ENCODE measurements at regions not wholly inside any gene's neighbourhood (a gene's known extent, or its start where the extent isn't known, plus 50 kb on each side); places are given as distances from the start of the nearest gene placed in this dataset.

DNA sequence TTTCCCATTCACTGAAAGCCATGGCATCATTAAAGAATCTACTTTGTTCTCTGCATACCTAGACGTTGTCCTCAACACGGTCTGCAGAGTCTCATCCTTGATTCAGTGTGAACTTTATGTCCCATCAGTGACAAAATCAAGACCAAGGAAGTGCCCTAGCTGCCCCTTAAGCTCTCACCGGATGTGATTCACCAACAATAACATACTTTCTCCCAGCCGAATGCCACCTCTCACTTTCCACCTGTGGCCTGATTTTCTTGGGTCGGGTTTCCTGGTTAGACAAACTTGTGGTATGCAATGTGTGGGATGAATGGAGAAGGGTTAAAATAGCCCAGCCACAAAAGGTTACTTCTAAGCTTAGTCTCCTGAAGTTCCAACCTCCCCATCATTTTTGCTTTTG, 145.3 kb upstream of the PAPPA start:
- DNase-seq = no peak

DNA sequence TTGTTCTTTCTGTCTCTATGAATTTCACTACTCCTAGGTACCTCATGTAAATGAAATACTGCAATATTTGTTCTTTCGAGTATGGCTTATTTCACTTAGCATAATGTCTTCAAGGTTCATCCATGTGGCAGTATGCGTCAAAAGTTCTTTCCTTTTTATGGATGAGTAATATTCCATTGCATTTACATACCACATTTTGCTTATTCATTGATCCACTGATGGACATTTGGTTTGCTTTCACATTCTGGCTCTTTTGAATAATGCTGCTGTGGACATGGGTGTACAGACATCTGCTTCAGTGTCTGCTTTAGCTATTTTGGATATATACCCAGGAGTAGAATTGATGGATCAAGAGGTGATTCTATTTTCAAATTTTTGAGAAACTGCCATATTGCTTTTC, 144.2 kb upstream of the PAPPA start:
- DNase-seq = no peak

DNA sequence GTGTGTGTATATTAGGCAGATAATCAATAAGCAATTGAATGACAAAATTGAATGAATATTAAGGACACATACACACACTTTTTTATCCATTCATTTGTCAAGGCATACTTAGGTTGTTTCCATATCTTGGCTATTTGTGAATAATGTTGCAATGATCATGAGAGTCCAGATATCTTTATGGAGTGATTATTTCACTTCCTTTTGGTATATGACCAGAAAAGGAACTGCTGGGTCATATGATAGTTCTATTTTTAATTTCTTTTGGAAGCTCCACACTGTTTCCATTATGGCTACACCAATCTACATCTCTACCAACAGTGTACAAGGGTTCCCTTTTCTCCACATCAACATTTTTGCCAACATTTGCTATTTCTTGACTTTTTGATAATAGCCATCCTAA, 137.7 kb upstream of the PAPPA start:
- no peak for DNase-seq

DNA sequence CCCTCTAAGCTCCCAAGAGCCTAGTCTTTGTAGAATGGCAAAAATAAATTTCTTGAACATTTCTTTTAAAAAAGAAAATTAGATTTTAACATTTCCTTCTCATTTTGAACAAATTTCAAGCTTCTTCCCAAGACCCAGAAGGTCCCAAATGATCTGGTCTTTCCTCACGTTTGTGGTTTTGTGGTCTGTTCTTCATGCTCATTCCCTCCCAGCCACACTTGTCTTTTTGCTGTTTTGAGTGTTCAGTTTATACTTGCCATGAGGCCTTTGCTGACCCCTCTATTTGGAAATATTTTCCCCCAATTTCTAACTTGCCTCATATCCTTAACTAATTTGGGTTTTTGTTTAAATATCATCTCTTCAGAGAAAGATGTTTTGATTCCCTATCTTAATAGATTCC, 133.4 kb upstream of the PAPPA start:
- DNase-seq = no peak

DNA sequence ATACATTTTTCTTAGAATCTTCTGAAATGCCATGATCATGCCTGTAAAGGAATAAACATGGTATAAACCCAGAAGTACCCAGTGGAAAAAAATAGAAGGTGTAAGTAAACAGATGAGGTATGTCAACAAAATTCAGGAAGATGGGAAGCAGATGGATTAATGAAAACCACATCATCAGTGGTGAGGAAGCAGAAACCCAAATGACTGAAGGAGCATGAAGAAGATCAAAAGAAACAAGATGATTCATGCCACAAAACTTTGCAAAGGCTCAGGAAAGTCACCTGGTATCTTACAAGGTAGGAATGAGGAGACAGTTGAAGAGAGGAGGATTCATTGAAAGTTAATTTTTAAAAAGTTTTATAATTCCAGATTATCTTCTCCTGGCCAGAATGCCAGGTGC, 132.8 kb upstream of the PAPPA start:
- DNase-seq = no peak

DNA sequence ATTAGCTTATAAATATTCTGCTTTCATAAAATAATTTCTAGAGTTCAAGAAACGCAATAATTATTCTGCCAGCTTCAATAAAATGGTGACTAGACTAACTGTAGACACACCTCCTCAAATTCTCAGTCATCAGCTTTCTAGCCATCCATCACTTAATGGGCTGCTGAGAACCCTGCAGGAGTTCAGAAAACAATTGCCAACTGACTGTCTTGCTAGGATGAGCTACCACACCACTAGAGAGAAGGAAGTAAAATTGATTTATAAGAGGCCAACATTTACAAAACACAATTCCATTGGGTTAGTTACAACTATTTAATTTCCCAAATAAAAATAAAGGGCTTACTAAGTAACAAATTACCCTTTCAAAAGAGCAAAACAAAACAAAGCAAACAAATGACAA, 126.5 kb upstream of the PAPPA start:
- DNase-seq = no peak

DNA sequence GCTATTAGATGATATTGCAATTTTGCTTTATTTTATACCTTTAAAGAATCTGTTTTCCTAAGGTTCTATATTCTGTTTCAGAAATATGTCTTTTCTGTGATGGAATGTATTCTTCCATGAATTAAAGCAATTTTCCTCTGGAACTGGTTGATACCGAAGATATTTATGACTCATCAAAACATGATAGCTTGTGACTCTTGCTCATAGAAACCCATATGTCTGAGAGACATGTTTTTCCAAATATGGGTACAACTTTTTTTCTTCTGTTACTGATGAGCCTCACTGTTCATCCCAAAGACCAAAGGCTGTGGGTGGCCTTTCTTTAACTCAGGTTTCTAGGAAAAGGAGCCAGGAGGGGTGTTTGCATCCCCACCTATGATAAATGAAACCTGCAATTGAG, 126.1 kb upstream of the PAPPA start:
- no peak for DNase-seq

DNA sequence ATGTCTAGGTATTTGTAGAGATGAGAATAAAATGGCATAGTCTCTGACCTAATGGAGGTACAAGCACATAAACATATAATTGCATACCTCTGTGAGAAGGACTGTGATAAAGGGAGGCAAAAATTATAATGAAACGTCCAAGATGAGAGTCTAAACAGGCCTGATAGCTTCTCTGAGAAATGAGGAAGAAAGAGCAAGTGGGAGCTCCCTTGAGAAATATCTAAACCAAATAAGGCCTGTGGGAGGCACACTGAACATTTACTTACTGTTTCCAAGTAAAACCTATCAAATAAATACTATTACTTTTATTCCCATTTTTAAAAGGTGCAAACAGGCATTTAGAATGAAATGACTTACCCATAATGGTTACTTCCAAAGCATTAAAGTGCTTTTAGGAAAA, 125.6 kb upstream of the PAPPA start:
- DNase-seq = no peak

DNA sequence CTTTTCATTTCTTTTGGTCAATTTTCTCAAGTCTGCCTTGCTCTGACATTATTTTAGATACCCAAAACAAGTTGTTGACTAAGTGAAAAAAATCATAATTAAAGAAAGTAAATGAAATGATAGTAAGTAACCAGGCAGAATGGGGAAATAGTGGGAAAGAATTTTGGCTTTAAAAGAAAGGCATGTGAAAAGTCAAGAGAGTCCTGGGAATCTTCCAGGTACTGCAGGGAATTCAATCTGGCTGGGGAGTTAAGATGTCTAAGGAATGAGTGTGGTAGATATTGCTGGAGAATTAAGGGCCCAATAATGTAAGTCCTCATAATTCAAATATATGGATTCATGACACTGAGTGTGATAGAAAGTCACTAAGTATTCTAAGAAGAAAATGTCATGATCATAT, 123.1 kb upstream of the PAPPA start:
- DNase-seq = no peak

DNA sequence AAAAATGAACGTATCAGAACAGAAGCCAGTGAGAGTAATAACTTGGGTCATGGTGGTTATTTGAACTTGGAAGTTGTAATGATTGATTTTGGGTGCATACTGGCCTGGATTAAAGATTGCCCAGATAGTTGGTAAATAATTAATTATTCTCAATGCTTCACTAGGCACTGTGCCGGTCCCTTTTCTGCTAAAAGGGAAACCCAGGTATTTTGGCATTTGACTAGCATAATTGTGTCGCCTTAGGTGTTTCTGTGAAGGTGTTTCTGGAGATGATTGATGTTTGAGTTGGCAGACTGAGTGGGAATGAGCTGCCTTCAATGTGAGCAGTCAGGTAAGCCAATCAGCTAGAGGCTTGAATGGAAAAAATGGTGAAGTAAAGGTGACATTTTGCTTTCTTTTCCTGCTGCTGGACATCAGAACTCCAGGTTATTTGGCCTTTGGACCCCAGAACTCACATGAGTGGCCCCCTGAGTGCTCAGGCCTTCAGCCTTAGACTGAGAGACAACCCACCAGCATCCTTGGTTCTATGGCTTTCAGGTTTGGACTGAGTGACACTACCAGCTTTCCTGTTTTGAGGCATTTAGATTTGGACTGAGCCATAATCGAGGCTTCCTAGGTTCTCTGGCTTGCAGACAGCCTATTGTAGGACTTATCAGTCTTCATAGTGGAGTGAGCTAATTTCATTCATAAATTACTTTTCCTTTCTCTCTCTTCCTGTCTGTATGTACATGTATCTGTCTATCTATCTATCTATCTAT, 120.7 kb upstream of the PAPPA start:
- DNase-seq = no peak

DNA sequence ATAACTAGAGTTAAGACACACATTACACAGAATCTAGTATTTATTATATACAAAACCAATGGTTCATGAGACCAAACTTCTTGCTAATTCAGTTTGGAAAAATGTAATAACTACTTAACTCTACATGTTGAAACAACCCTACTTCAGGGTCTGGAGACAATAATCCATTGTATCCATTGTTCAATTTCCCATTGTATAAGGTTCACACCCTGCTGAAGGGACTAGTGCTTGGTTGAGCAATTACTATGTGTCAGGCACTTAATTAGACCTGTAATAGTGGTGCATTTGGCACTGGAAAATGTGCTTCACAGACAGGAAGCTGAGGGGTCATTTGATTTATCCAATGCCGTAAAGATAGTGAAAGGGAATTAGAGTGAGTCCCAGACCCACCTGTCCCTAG, 114.3 kb upstream of the PAPPA start:
- DNase-seq = no peak

DNA sequence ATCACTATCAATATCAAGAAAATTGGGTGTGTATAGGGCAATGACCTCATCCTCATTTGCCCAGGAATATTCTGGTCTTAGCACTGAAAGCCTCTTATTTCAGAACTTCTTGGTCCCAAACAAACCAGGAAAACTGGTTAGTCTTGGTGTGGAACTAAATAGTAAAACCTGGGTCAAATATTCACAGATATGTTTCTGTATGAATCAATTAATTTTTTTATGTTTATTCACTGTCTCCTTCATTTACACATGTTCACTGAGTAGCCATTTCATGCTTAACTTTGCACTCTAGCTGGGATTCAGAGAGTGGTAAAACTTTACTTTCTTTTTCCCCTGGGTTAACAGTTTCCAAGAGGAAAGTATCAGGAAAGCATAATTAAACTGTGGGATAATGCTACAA, 113.7 kb upstream of the PAPPA start:
- DNase-seq = no peak

DNA sequence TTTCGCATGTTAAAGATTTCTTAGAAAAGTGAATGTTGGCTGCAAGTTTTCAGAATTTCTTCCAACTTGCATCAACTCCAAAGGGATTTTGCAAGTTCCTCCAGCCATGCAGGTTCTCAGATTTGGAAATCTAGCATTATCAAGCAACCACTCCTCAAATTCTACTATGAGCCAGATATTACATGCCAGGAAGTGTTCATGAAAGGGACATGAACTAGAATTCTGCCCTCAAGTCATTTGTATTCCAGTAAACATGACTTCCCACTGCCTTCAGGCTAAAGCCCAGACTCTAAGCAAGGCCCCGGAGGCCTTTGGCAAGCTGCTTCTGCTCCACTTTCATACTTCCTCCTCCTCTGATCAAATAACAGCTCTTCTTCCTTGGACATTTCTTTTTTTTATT, 111.3 kb upstream of the PAPPA start:
- DNase-seq = no peak

DNA sequence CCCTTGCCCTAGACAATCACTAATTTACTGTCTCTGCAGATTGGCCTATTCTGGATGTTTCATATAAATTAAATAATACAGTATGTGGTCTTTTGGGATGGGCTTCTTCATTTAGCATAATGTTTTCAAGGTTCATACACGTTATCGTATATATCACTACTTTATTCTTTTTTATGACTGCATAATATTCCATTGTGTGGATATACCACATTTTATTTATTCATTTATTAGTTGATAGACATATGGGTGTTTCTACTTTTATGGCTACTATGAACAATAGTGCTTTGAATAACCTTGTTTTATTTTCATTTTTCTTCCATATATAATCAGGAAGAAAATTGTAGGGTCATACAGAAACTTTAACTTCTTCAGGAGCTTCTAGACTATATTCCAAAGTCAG, 108.5 kb upstream of the PAPPA start:
- DNase-seq = no peak

DNA sequence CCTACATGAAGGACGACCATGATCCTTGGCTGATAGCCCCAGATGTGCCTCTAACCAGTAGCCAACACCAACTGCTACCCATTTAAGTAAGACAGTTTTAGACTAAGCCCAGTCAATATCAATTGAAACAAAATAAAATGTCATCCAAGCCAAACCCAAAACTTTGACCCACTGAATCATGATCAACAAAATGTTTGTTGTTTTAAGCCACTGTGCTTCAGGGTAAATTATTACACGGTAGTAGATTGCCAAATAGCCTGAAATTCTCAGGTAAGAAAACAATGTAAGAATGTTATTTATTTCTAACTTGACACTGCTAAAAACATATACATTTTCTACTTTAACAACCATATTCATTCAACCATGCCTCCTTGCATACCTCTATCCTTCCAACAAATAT, 105.5 kb upstream of the PAPPA start:
- no peak for DNase-seq

DNA sequence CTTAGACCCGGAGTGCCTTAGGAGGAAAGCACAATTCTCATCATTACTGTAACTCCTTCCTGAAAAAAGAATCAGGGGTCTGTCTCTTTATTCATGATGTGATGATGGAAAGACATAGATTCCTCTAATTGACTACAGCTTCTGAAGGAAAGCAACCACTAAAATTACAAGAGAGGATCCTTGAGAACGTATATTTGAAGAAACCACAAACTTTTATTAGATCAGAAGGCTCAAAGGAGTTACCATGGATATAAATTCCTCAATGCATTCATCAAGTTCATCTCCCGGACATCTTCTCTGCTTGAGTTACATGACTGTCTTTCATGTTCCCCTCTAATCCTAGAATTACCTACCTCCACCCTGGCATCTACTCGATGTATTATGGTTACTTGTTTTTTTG, 104.1 kb upstream of the PAPPA start:
- no peak for DNase-seq

DNA sequence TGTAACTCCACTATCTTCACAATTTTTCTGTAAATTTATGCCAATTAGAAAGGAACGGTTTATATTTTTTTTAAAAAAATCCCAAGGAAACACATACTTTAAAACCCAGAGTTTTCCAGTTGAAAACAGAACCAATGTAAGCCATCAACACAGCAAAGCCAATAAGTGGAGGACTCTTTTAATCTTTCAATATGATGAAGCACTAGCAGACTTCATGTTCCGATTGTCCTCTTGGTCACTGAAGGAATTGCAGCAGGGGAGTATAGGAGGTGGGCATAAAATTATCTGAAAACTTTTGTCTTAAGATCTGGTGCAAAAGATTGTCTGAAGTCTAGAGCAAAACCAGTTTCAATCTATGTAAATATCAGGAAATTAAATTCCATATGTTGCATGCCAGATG, 102.1 kb upstream of the PAPPA start:
- no peak for DNase-seq

DNA sequence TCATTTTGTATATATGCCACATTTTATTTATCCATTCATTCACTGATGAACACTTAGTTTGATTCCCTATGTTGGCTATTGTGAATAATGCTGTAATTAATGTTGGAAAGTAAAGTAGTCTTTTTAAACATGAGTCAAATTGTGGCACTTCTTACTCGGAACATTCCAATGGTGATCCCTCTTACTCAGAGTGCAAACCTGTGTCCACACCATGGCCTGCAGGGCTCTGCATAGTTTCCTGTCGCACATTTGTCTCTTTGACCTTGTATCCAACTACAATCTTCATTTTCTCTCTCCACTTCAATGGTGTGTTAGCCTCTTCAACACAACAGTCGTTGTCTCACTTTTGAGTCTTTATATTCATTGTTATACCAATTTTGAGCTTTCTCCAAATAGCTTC, 98.1 kb upstream of the PAPPA start:
- no peak for DNase-seq

DNA sequence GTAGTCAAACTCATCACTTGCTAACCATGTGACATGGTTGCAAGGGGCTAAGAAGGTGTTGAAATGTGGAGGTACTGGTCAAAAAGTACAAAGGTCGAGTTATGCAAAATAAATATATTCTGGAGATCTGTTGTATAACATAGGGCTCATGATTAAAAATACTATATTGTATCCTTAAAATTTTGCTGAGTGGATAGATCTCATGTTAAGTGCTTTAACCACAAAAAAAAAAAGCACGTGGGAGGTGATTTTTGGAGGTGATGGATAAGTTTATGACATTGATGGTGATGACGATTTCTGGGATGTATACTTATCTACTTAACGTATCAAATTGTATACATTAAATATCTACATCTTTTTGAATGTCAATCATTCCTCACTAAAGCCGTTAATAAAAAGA, 96.2 kb upstream of the PAPPA start:
- no peak for DNase-seq

DNA sequence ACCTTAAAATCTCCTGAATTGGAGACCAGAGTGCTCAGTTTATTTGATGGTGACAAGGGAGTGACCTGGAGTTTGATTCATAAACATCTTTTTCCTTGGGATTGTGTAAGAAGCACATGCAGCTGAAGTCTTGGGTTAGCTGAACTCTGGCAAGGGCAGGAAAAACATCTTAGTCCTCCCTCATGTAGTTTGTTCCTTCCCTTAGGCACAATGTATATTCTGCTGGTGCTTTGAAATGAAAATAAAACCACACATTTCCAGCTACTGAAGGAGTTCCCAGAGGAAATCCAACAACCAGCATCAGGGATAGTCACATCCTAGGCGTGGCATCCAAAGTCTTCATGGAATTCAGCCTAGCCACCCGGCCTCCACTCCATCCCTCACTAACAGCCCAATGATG, 95.2 kb upstream of the PAPPA start:
- DNase-seq = no peak

DNA sequence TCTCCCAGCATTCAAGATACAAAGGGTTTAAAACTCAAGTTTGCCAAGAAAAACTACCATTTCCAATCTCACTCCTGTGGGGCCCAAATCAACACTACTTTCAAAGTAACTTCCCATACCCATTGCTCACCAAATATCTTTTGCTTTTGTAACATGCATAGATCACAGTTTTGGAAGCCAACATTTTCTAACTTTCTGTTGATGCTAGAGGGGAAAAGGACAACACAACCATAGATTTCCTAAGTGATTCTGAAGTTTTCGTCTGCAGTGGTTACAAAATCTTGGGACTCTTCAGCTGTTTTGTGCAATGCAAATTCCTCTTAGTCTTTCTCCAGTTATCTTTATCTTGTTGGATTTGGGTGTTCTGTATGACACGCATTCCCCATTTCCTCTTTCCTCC, 94.1 kb upstream of the PAPPA start:
- DNase-seq = no peak

DNA sequence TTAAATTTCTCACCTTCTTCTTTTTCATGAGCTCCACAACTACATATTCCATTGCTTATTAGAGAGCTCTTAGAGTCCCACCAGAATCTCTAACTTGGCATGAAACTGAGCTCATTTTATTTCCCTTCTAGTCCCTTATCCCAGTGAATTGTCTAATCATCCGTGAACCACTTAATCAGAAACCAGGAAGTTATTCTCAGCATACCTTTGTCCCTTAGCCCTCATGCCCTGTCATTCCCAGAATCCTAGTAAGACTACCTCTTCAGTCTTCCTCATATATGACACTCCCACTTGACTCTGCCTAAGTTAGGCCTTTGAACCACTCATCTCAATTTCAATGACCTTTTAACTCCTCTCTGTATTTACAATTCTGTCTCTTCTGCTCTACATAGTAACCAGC, 93.0 kb upstream of the PAPPA start:
- no peak for DNase-seq

DNA sequence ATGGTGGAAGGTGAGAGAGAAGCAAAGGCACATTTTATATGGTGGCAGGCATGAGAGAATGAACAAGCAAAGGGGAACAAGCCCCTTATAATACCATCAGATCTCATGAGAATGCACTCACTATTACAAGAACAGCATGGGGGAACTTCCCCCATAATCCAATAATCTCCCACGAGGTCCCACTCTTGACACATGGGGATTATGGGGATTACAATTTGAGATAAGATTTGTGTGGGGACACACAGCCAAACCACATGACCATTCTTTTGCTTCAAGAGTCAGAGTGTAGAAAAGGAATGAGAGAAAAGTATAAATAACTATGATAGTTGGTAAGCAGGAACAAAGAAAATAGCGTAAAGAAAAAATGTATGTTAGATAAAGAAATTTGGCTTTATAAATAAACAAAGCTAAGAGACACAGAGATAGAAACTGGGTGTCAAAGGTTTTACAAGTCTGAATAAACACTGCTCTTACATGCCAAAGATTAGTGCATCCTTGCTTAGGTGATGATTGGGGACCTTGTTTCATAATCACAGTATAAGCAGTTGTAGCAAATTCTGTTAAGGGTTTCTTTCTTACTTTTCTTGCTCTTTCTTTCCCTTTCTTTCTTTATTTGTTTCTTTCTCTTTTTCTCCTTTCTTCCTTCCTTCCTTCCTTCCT, 91.9 kb upstream of the PAPPA start:
- no peak for DNase-seq

DNA sequence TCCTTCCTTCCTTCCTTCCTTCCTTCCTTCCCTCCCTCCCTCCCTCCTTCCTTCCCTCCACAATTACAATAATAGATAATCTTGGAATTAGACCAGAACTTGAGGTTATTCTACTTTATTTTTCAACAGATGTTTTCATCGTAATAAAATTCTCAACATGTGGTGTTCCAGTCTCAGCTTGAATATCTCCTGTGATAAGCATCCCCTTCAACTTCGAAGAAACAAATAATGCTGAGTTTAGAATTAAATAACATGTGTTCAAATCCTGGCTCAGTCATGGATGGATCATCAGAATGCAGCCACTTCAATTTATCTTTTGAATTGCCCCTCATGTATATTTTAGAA, 91.4 kb upstream of the PAPPA start:
- no peak for DNase-seq

DNA sequence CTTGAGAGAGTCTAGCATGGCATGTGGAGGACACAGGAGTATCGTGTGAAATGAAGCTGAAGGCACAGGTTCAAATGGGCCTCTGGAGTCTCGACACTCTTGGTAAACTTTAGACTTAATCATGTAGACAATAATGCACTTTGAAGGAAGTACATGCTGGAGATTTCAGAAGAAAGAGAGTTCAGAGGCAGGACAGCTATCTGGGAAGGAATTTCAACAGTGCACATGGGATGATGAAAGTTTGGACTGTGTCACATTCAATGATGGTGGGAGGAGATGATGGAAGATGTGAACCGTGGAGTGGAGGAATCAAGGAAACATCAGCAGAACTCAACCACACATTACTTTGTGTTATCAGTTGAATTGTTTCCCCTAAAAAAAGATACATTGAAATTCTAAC, 88.6 kb upstream of the PAPPA start:
- no peak for DNase-seq
